ENCODE measurements at regions not wholly inside any gene's neighbourhood (a gene's known extent, or its start where the extent isn't known, plus 50 kb on each side); places are given as distances from the start of the nearest gene placed in this dataset.
A peak's percentile ranks its signal among the peaks of the same experiment; 100 is the strongest.
"Not testable (repeated sequence)": the region's sequence is repeated elsewhere in the genome, so short reads cannot be mapped to it uniquely, and the experiment has no call there.

DNA sequence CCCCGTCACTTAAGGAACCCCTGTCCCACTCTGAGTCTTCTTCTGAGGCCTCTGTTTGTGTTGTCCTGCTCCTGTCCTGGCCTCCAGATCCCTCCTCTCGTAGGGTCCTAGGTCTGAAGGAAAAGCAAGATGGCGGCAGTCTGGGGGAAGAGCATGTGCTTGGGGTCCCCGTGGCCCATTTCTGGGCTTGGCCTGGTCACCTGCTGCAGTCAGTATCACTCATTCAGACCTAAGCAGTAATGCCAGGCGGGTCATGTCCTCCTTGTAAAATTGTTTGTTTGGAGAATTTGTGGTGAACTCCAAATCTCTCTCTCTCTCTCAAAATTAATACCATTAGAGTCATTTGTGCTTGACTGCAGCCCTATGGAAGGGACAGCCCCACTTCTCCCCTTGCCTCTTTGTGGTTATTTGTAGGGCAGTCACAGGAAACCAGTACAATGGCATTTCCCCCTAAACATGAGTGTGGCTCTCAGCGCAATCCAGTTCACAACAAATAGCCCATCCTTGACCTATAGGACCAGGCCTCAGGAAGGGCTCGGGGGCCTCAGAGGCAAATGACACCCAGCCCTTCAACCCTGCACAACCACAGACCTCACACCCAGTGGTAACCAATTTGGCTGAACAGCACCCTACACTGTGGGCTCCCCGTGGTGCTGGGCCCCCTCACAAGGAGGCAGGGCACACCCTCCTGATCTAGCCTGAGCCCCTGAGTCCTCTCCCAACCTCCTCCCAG lies 173.5 kb downstream of the OR4M2 start:
- H3K4me3 Mint-ChIP-seq = peak overlapping the region; percentile 34
- H3K27me3 Mint-ChIP-seq = peaks cover 4% of the 10 kb centered on the region
- H3K36me3 Mint-ChIP-seq (ENCODE audit: low read depth) = no peaks in the 10 kb centered on the region
- H3K9me3 ChIP-seq (ENCODE audit: control insufficient read depth, low read length, poor library complexity, severe bottlenecking) = no peaks in the 10 kb centered on the region
- peak overlapping the region; percentile 49 for H3K27ac Mint-ChIP-seq
- DNase-seq (no peak), ATAC-seq (peak; percentile 74)
- H3K4me1 Mint-ChIP-seq = peaks cover 21% of the 10 kb centered on the region

GRCh38 chr15:22254409-22255045 lies 174.2 kb downstream of the OR4M2 start:
- not testable (repeated sequence) for H3K27me3 Mint-ChIP-seq, DNase-seq
- ATAC-seq = peak; percentile 24

GRCh38 chr15:22255606-22256005 lies 175.3 kb downstream of the OR4M2 start:
- H3K36me3 Mint-ChIP-seq (ENCODE audit: low read depth); H3K4me3 Mint-ChIP-seq; H3K27ac Mint-ChIP-seq; H3K27me3 Mint-ChIP-seq; H3K9me3 ChIP-seq (ENCODE audit: control insufficient read depth, low read length, poor library complexity, severe bottlenecking); DNase-seq; ATAC-seq: not testable (repeated sequence)
- H3K4me1 Mint-ChIP-seq = peaks cover 34% of the 10 kb centered on the region

More at GRCh38 chr15:22254409-22255045, 174.2 kb downstream of the OR4M2 start:
- Mint-ChIP-seq H3K4me3 (peak overlapping the region; percentile 34), H3K4me1 (peaks cover 24% of the 10 kb centered on the region), H3K27ac (peak overlapping the region; percentile 49)
- not testable (repeated sequence) for H3K9me3 ChIP-seq (ENCODE audit: control insufficient read depth, low read length, poor library complexity, severe bottlenecking); H3K36me3 Mint-ChIP-seq (ENCODE audit: low read depth)

- H3K27ac Mint-ChIP-seq; H3K4me3 Mint-ChIP-seq; DNase-seq; H3K9me3 ChIP-seq (ENCODE audit: control insufficient read depth, low read length, poor library complexity, severe bottlenecking); H3K27me3 Mint-ChIP-seq; H3K36me3 Mint-ChIP-seq (ENCODE audit: low read depth); ATAC-seq: not testable (repeated sequence)
- peaks cover 36% of the 10 kb centered on the region for H3K4me1 Mint-ChIP-seq
Observed at GRCh38 chr15:22256389-22257046, 176.2 kb downstream of the OR4M2 start.

DNA sequence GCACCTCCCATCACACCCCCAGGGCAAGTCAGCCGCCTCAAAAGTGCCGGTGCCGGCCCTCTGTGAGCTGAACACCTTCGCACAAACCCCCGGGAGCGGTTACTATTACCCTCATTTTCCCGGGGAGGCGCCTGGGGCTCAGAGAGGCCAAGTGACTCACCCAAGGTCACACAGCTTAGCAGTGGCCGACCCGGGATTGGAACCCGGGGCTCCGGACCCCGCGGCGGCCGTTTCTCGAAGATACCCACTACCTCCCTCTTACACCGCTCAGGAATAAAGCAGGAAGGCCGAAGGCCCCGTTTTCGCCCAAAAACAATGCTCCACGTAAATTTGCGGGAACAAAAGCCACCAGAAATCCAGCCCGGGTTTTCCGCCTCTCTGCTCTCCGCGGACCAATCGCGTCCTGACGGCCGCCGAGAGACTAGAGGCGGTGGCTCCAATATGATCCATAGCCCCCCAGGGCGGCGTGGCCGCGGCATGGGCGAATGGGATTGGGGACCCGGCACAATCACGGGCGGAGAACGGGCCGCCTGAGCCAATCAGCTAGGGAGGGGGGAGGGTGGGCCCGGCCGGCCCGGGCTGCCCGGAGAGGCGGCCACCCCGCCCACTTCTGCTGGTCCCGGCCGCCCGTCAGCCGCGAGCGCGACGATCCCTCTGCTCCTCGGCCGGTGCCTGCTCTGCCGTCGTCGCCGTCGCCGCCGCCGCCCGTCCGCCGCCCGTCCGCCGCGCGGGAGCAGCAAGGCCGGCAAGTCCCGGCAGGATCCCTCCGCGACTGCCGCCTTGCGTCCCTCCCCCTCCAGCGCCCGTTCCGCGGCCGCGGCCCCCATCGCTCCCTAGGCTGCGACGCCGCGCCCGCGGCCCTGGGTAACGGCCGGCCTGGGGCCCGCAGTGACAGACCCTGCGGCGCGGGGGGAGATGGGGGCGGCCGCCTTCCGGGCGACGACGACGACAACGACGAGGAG lies 177.0 kb downstream of the OR4M2 start:
- H3K9me3 ChIP-seq (ENCODE audit: control insufficient read depth, low read length, poor library complexity, severe bottlenecking) = no peaks in the 10 kb centered on the region
- Mint-ChIP-seq H3K27me3 (peaks cover 4% of the 10 kb centered on the region), H3K4me1 (peaks cover 35% of the 10 kb centered on the region), H3K27ac (no peak overlapping the region), H3K4me3 (no peak overlapping the region), H3K36me3 (ENCODE audit: low read depth) (no peaks in the 10 kb centered on the region)
- ATAC-seq (no peak), DNase-seq (no peak)

DNA sequence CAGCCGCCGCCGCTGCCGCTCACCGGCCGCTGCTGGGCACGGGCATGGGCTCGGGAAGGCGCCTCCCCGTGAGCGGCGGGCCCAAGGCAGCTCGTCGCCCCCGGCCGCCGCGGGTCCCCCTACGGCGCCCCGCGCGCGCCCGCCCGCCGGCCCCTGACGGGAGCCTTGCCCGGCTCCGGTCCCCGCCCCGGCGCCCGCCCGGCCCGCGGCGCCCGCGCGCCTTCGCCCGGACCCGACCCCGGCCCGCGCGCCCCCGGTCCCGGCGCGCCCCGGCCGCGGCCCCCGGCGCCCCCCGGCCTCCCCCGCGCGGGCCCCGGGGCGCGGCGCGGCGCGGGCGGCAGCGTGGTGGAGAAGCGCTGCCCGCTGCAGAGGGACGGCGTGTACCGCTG lies 177.7 kb downstream of the OR4M2 start:
- no peak overlapping the region for H3K4me3 Mint-ChIP-seq
- H3K9me3 ChIP-seq (ENCODE audit: control insufficient read depth, low read length, poor library complexity, severe bottlenecking) = no peaks in the 10 kb centered on the region
- no peak for DNase-seq
- H3K36me3 Mint-ChIP-seq (ENCODE audit: low read depth) = no peaks in the 10 kb centered on the region
- ATAC-seq = no peak
- H3K27me3 Mint-ChIP-seq = peaks cover 4% of the 10 kb centered on the region
- H3K27ac Mint-ChIP-seq = no peak overlapping the region
- peaks cover 35% of the 10 kb centered on the region for H3K4me1 Mint-ChIP-seq

- H3K4me3 Mint-ChIP-seq = no peak overlapping the region
- no peaks in the 10 kb centered on the region for H3K9me3 ChIP-seq (ENCODE audit: control insufficient read depth, low read length, poor library complexity, severe bottlenecking)
Observed at GRCh38 chr15:22258398-22259150, 178.2 kb downstream of the OR4M2 start.

DNA sequence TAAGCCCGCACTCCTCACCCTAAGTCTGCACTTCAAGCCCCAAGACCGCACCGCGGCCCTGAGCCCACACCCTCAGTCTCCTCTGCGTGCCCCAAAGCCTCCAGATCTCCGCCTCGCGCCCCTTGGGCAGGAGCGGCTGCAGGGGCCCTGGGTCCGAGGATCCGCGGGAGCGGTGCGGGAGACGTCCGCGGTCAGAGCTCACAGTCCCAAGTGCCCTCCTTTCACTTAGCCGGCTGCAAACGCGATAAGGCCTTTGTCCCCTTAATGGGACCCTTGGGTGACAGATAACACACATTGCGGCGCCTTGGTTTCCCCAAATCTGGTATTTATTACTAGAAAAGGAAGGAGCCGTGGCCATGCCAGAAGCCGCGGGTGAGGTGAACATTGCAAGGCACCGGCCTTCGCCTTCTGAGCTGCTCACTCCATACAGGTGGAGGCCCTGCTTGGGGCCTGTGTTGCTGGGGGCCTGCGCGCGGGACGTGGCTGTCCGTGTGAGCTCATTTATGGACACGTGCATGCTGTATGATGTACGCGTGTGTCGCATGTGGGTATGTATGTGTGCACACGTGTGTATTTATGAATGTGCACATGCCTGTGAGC lies 178.9 kb downstream of the OR4M2 start:
- not testable (repeated sequence) for H3K27me3 Mint-ChIP-seq; H3K4me3 Mint-ChIP-seq; ATAC-seq; H3K36me3 Mint-ChIP-seq (ENCODE audit: low read depth); H3K9me3 ChIP-seq (ENCODE audit: control insufficient read depth, low read length, poor library complexity, severe bottlenecking); DNase-seq
- Mint-ChIP-seq H3K27ac (peak overlapping the region; percentile 41), H3K4me1 (peaks cover 26% of the 10 kb centered on the region)

More at GRCh38 chr15:22258398-22259150, 178.2 kb downstream of the OR4M2 start:
- DNase-seq (no peak), ATAC-seq (no peak)
- peaks cover 32% of the 10 kb centered on the region for H3K4me1 Mint-ChIP-seq
- H3K27ac Mint-ChIP-seq = no peak overlapping the region
- peaks cover 4% of the 10 kb centered on the region for H3K27me3 Mint-ChIP-seq
- H3K36me3 Mint-ChIP-seq (ENCODE audit: low read depth) = no peaks in the 10 kb centered on the region

DNA sequence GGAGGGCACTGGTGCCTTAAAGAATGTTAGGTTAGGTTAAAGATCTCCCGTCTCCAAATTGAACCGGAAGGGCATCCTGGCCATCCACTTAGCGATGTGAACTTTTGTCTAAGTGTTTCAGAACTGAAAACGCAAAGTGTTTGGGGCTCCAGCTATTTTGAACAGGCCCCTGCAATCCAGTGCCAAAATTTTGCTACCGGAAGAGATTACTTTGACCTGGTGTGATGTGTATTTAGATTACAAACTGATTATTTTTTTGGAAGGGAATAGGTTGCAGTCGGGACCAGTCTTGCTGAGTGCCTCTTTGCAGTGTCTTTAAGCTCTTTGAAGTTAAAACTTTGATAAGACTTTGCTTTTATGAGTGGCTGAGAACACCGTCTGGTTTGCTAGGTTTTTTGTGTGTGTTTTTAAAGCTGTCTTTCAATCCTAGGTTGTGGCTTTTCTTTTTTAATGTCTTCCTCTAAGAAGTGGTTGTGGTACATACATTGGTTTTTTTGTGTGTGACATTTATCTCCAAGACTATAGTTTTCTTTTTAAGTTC lies 179.6 kb downstream of the OR4M2 start:
- H3K36me3 Mint-ChIP-seq (ENCODE audit: low read depth) = no peaks in the 10 kb centered on the region

GRCh38 chr15:22262613-22263020 lies 182.3 kb downstream of the OR4M2 start:
- DNase-seq (no peak), ATAC-seq (peak; percentile 59)
- Mint-ChIP-seq H3K4me1 (peaks cover 17% of the 10 kb centered on the region), H3K27ac (no peak overlapping the region), H3K4me3 (no peak overlapping the region), H3K27me3 (no peaks in the 10 kb centered on the region), H3K36me3 (ENCODE audit: low read depth) (no peaks in the 10 kb centered on the region)
- H3K9me3 ChIP-seq (ENCODE audit: control insufficient read depth, low read length, poor library complexity, severe bottlenecking) = no peaks in the 10 kb centered on the region

More for the DNA sequence above, 179.6 kb downstream of the OR4M2 start:
- H3K9me3 ChIP-seq (ENCODE audit: control insufficient read depth, low read length, poor library complexity, severe bottlenecking) = no peaks in the 10 kb centered on the region
- Mint-ChIP-seq H3K4me1 (peaks cover 19% of the 10 kb centered on the region), H3K4me3 (peak overlapping the region; percentile 59), H3K27me3 (no peaks in the 10 kb centered on the region), H3K27ac (peak overlapping the region; percentile 41)
- DNase-seq (no peak), ATAC-seq (peak; percentile 29)

- DNase-seq (no peak), ATAC-seq (no peak)
- Mint-ChIP-seq H3K27me3 (no peaks in the 10 kb centered on the region), H3K4me1 (peaks cover 17% of the 10 kb centered on the region), H3K36me3 (ENCODE audit: low read depth) (no peaks in the 10 kb centered on the region), H3K27ac (no peak overlapping the region), H3K4me3 (no peak overlapping the region)
- no peaks in the 10 kb centered on the region for H3K9me3 ChIP-seq (ENCODE audit: control insufficient read depth, low read length, poor library complexity, severe bottlenecking)
Observed at GRCh38 chr15:22263738-22264137, 183.4 kb downstream of the OR4M2 start.

GRCh38 chr15:22264272-22264671 lies 183.9 kb downstream of the OR4M2 start:
- peak; percentile 43 for ATAC-seq
- H3K36me3 Mint-ChIP-seq (ENCODE audit: low read depth); H3K27me3 Mint-ChIP-seq; H3K9me3 ChIP-seq (ENCODE audit: control insufficient read depth, low read length, poor library complexity, severe bottlenecking); H3K4me3 Mint-ChIP-seq; DNase-seq; H3K27ac Mint-ChIP-seq: not testable (repeated sequence)
- H3K4me1 Mint-ChIP-seq = peaks cover 17% of the 10 kb centered on the region

All from T-helper 17 cell (primary cell).